Upper lobe of left lung (tissue), 4 donors: ENCODE measurements at regions not wholly inside any gene's neighbourhood (a gene's known extent, or its start where the extent isn't known, plus 50 kb on each side); places are given as distances from the start of the nearest gene placed in this dataset.

Experiments
- EP300 ChIP-seq, 4 donors: sonication (generic); formaldehyde crosslinking; IDR thresholded peaks; one replicate each; pipeline ENCODE4 v1.5.1; 2017; ENCODE audit warnings: antibody characterized with exemption in 4 of 4, control low read depth in 2 of 4
- POLR2A ChIP-seq, 4 donors: fragments of 450-650 bp; IDR thresholded peaks; one replicate each; pipeline ENCODE4 v1.5.1; 2016 to 2017; ENCODE audit warnings: antibody characterized with exemption in 4 of 4, mild to moderate bottlenecking in 2 of 4
- TF ChIP-seq, protein P1 (sequence below), 6 experiments: fragments of 450-650 bp in 4 of 6; fragments of 200-600 bp in 2 of 6; sonication (generic) in 2 of 6; IDR thresholded peaks; one replicate each; pipeline ENCODE4 v1.5.1; 2016 to 2019; ENCODE audit warnings: antibody characterized with exemption in 6 of 6

DNA sequence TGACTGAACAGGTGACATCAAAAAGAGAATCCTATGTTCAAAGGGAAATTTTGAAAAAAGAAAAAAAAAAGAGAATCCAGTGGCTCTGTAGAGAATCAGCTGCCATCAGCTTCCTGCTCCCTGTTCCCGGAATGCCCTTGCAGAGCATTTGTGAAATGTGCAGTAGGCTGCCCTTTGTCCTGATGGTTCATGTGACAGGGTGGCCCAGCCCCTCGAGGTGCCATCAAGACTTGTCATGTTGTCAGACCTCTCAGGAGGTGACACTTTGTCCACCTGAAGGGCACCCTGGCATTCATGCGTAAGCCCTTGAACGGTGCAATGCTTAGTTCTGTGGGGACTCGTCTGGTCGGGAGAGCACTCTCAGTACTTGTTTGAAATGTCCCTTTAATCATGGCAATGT, 71.4 kb downstream of the CLDN34 start:
- TF ChIP-seq, protein P1, sequence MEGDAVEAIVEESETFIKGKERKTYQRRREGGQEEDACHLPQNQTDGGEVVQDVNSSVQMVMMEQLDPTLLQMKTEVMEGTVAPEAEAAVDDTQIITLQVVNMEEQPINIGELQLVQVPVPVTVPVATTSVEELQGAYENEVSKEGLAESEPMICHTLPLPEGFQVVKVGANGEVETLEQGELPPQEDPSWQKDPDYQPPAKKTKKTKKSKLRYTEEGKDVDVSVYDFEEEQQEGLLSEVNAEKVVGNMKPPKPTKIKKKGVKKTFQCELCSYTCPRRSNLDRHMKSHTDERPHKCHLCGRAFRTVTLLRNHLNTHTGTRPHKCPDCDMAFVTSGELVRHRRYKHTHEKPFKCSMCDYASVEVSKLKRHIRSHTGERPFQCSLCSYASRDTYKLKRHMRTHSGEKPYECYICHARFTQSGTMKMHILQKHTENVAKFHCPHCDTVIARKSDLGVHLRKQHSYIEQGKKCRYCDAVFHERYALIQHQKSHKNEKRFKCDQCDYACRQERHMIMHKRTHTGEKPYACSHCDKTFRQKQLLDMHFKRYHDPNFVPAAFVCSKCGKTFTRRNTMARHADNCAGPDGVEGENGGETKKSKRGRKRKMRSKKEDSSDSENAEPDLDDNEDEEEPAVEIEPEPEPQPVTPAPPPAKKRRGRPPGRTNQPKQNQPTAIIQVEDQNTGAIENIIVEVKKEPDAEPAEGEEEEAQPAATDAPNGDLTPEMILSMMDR (IDR thresholded peaks at IDR 0.05) = no peak
- TF ChIP-seq POLR2A (IDR thresholded peaks at IDR 0.05) (no peak), EP300 (IDR thresholded peaks at IDR 0.05) (no peak)
